Endothelial cell (in vitro differentiated cells): ENCODE measurements at regions not wholly inside any gene's neighbourhood (a gene's known extent, or its start where the extent isn't known, plus 50 kb on each side); places are given as distances from the start of the nearest gene placed in this dataset.

Source experiments
- DNase-seq: peaks from one replicate; pipeline ENCODE4 v3.0.0; 2021; ENCODE audit warnings: low spot score
- H3K27ac Mint-ChIP-seq: one replicate; pipeline ENCODE4 v1.8.0; 2021; ENCODE audit warnings: mixed read lengths, inconsistent platforms; ENCODE audit not compliant: unreplicated experiment
- H3K27me3 Mint-ChIP-seq: one replicate; pipeline ENCODE4 v1.8.0; 2021; ENCODE audit warnings: mild to moderate bottlenecking, moderate library complexity, mixed read lengths, inconsistent platforms; ENCODE audit not compliant: unreplicated experiment
- H3K36me3 Mint-ChIP-seq: one replicate; pipeline ENCODE4 v1.8.0; 2021; ENCODE audit warnings: mild to moderate bottlenecking, low read depth, mixed read lengths, inconsistent platforms; ENCODE audit not compliant: unreplicated experiment
- H3K4me1 Mint-ChIP-seq: one replicate; pipeline ENCODE4 v1.8.0; 2021; ENCODE audit warnings: mild to moderate bottlenecking, mixed read lengths, inconsistent platforms; ENCODE audit not compliant: unreplicated experiment
- H3K4me3 Mint-ChIP-seq: one replicate; pipeline ENCODE4 v1.8.0; 2021; ENCODE audit warnings: mild to moderate bottlenecking, mixed read lengths, inconsistent platforms; ENCODE audit not compliant: unreplicated experiment
- H3K9me3 Mint-ChIP-seq: one replicate; pipeline ENCODE4 v1.8.0; 2021; ENCODE audit warnings: mixed read lengths, inconsistent platforms; ENCODE audit not compliant: unreplicated experiment
- CTCF ChIP-seq: fragments of 200-600 bp; sonication (generic); IDR thresholded peaks from one replicate; pipeline ENCODE4 v1.5.0; 2021; ENCODE audit warnings: antibody characterized with exemption; ENCODE audit not compliant: unreplicated experiment

- TF ChIP-seq CTCF, result no peak
- Mint-ChIP-seq H3K4me3 (no peak overlapping the region), H3K27me3 (no peaks in the 10 kb centered on the region), H3K9me3 (no peaks in the 10 kb centered on the region), H3K36me3 (no peaks in the 10 kb centered on the region), H3K4me1 (peaks cover 9% of the 10 kb centered on the region), H3K27ac (no peak overlapping the region)
- no peak for DNase-seq
Measured at GRCh38 chr9:107960916-107961315, 471.3 kb upstream of the KLF4 start.

GRCh38 chr9:107954312-107954711, 464.7 kb upstream of the KLF4 start:
- Mint-ChIP-seq H3K4me1 (peaks cover 2% of the 10 kb centered on the region), H3K4me3 (no peak overlapping the region), H3K36me3 (no peaks in the 10 kb centered on the region), H3K9me3 (no peaks in the 10 kb centered on the region), H3K27ac (no peak overlapping the region), H3K27me3 (no peaks in the 10 kb centered on the region)
- no peak for TF ChIP-seq CTCF
- no peak for DNase-seq

- H3K36me3 Mint-ChIP-seq, result no peaks in the 10 kb centered on the region
- H3K27me3 Mint-ChIP-seq, result no peaks in the 10 kb centered on the region
- DNase-seq, result no peak
- TF ChIP-seq CTCF, result no peak
- H3K4me3 Mint-ChIP-seq, result no peak overlapping the region
- H3K4me1 Mint-ChIP-seq, result no peaks in the 10 kb centered on the region
- H3K9me3 Mint-ChIP-seq, result no peaks in the 10 kb centered on the region
- no peak overlapping the region for H3K27ac Mint-ChIP-seq
Measured at GRCh38 chr9:107953556-107954125, 464.1 kb upstream of the KLF4 start.

GRCh38 chr9:107952773-107953172, 463.2 kb upstream of the KLF4 start:
- H3K4me3 Mint-ChIP-seq, result no peak overlapping the region
- H3K36me3 Mint-ChIP-seq, result no peaks in the 10 kb centered on the region
- no peaks in the 10 kb centered on the region for H3K9me3 Mint-ChIP-seq
- no peak for DNase-seq
- no peak overlapping the region for H3K27ac Mint-ChIP-seq
- TF ChIP-seq CTCF, result no peak
- no peaks in the 10 kb centered on the region for H3K4me1 Mint-ChIP-seq
- H3K27me3 Mint-ChIP-seq, result no peaks in the 10 kb centered on the region

GRCh38 chr9:107951511-107951910, 461.9 kb upstream of the KLF4 start:
- H3K27me3 Mint-ChIP-seq, result no peaks in the 10 kb centered on the region
- no peak for DNase-seq
- H3K27ac Mint-ChIP-seq, result no peak overlapping the region

More at GRCh38 chr9:107951511-107951910, 461.9 kb upstream of the KLF4 start:
- H3K9me3 Mint-ChIP-seq, result no peaks in the 10 kb centered on the region
- TF ChIP-seq CTCF, result no peak
- no peaks in the 10 kb centered on the region for H3K4me1 Mint-ChIP-seq
- H3K36me3 Mint-ChIP-seq, result no peaks in the 10 kb centered on the region
- no peak overlapping the region for H3K4me3 Mint-ChIP-seq
